ENCODE measurements at regions not wholly inside any gene's neighbourhood (a gene's known extent, or its start where the extent isn't known, plus 50 kb on each side); places are given as distances from the start of the nearest gene placed in this dataset.

GRCh38 chr2:200733713-200734198 is 78.0 kb upstream of the BZW1 start:
- Mint-ChIP-seq H3K27me3 (ENCODE audit: unreplicated experiment) (no peaks in the 10 kb centered on the region), H3K9me3 (ENCODE audit: unreplicated experiment) (no peaks in the 10 kb centered on the region), H3K4me3 (ENCODE audit: unreplicated experiment) (no peak overlapping the region), H3K36me3 (ENCODE audit: unreplicated experiment) (no peaks in the 10 kb centered on the region), H3K4me1 (ENCODE audit: low read depth, unreplicated experiment) (no peaks in the 10 kb centered on the region), H3K27ac (ENCODE audit: unreplicated experiment) (no peak overlapping the region)
- no peak for TF ChIP-seq CTCF (IDR thresholded peaks at IDR 0.05; ENCODE audit: partially characterized antibody, unreplicated experiment)
- no peak for DNase-seq

GRCh38 chr2:200735061-200735460 is 76.6 kb upstream of the BZW1 start:
- H3K27ac Mint-ChIP-seq (ENCODE audit: unreplicated experiment) = no peak overlapping the region
- no peak overlapping the region for H3K4me3 Mint-ChIP-seq (ENCODE audit: unreplicated experiment)
- no peaks in the 10 kb centered on the region for H3K36me3 Mint-ChIP-seq (ENCODE audit: unreplicated experiment)
- TF ChIP-seq CTCF (IDR thresholded peaks at IDR 0.05; ENCODE audit: partially characterized antibody, unreplicated experiment) = no peak
- DNase-seq = no peak
- no peaks in the 10 kb centered on the region for H3K4me1 Mint-ChIP-seq (ENCODE audit: low read depth, unreplicated experiment)
- H3K27me3 Mint-ChIP-seq (ENCODE audit: unreplicated experiment) = no peaks in the 10 kb centered on the region
- no peaks in the 10 kb centered on the region for H3K9me3 Mint-ChIP-seq (ENCODE audit: unreplicated experiment)

- DNase-seq = no peak
- H3K4me1 Mint-ChIP-seq (ENCODE audit: low read depth, unreplicated experiment) = no peaks in the 10 kb centered on the region
These were observed 75.0 kb upstream of the BZW1 start for GRCh38 chr2:200736646-200737274.

GRCh38 chr2:200737585-200737984 is 74.1 kb upstream of the BZW1 start:
- DNase-seq = no peak
- H3K27me3 Mint-ChIP-seq (ENCODE audit: unreplicated experiment) = no peaks in the 10 kb centered on the region
- H3K4me3 Mint-ChIP-seq (ENCODE audit: unreplicated experiment) = no peak overlapping the region
- H3K36me3 Mint-ChIP-seq (ENCODE audit: unreplicated experiment) = no peaks in the 10 kb centered on the region
- no peaks in the 10 kb centered on the region for H3K9me3 Mint-ChIP-seq (ENCODE audit: unreplicated experiment)
- TF ChIP-seq CTCF (IDR thresholded peaks at IDR 0.05; ENCODE audit: partially characterized antibody, unreplicated experiment) = no peak
- H3K27ac Mint-ChIP-seq (ENCODE audit: unreplicated experiment) = no peak overlapping the region
- H3K4me1 Mint-ChIP-seq (ENCODE audit: low read depth, unreplicated experiment) = no peaks in the 10 kb centered on the region

More at GRCh38 chr2:200736646-200737274, 75.0 kb upstream of the BZW1 start:
- H3K27ac Mint-ChIP-seq (ENCODE audit: unreplicated experiment) = no peak overlapping the region
- no peak overlapping the region for H3K4me3 Mint-ChIP-seq (ENCODE audit: unreplicated experiment)
- H3K9me3 Mint-ChIP-seq (ENCODE audit: unreplicated experiment) = no peaks in the 10 kb centered on the region
- H3K27me3 Mint-ChIP-seq (ENCODE audit: unreplicated experiment) = no peaks in the 10 kb centered on the region
- H3K36me3 Mint-ChIP-seq (ENCODE audit: unreplicated experiment) = no peaks in the 10 kb centered on the region
- no peak for TF ChIP-seq CTCF (IDR thresholded peaks at IDR 0.05; ENCODE audit: partially characterized antibody, unreplicated experiment)

GRCh38 chr2:200738590-200738989 is 73.1 kb upstream of the BZW1 start:
- Mint-ChIP-seq H3K36me3 (ENCODE audit: unreplicated experiment) (no peaks in the 10 kb centered on the region), H3K4me3 (ENCODE audit: unreplicated experiment) (no peak overlapping the region), H3K27me3 (ENCODE audit: unreplicated experiment) (no peaks in the 10 kb centered on the region), H3K27ac (ENCODE audit: unreplicated experiment) (no peak overlapping the region), H3K4me1 (ENCODE audit: low read depth, unreplicated experiment) (no peaks in the 10 kb centered on the region), H3K9me3 (ENCODE audit: unreplicated experiment) (no peaks in the 10 kb centered on the region)
- DNase-seq = no peak
- TF ChIP-seq CTCF (IDR thresholded peaks at IDR 0.05; ENCODE audit: partially characterized antibody, unreplicated experiment) = no peak

Data from glutamatergic neuron (in vitro differentiated cells).